ENCODE measurements at regions not wholly inside any gene's neighbourhood (a gene's known extent, or its start where the extent isn't known, plus 50 kb on each side); places are given as distances from the start of the nearest gene placed in this dataset.
A peak's percentile ranks its signal among the peaks of the same experiment; 100 is the strongest.

DNA sequence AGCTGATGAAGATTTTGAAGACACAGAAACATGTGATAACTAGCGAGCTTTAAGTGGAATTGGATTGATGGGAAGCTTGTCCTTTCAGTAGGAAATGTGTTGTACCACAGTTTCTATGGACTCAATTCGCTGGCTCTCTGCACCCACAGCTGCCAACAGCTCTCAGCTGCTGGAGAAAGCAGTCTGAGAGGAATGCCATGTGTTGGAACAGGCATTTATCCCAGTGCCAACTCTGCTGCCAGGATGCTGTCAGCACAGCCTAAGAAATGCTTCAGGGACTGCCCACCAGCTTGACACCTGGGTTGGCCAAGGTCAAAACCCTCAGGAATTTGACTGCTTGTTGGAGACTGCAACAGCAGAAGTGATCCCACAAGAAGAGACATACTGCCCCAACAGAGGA, 193.0 kb upstream of the THSD7B start:
- no peak for DNase-seq (ENCODE audit: low read depth in 2 of 2)

DNA sequence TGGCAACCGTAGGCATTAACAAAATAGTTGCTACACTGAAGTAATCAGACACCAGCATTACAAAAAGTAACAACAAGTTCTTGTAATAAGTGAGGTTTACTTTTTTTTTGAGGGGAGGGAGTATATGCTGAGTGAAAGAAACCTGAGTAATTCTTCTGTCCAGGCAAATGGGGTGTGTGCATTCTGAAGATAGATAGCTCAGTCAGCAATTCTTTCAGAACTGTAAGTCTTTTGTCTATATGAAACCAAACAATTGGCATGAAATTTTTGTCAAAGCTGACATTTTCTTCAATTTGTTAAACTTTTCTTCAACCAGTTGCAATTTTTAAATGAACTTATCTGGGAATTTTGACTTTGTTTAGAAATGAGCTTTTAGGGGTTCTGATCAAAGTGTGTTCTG, 208.1 kb upstream of the THSD7B start:
- DNase-seq (ENCODE audit: low read depth in 2 of 2), result no peak

GRCh38 chr2:136550181-136550580, 215.2 kb upstream of the THSD7B start:
- no peak for DNase-seq (ENCODE audit: low read depth in 2 of 2)

DNA sequence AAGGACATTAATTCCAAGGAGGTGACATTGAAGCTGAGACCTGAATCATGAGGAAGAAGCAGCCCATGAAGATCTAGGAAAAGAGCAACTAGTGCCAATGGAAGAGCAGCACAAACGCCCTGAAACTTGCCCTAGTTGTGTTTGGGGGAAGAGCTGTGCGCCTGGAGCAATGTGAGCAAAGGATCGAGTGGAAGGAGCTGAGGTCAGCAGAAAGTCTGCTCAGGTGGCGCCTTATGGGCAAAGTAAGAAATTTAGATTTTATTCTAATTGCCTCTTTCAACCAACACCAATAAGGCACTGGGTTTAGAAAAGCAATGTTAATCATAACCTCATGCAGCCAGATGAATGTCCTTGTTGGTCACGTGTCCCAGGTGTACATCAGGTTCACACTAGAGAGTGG, 226.0 kb upstream of the THSD7B start:
- no peak for DNase-seq (ENCODE audit: low read depth in 2 of 2)

- DNase-seq (ENCODE audit: low read depth in 2 of 2), result no peak
Measured at GRCh38 chr2:136538489-136538888, 226.9 kb upstream of the THSD7B start.

DNA sequence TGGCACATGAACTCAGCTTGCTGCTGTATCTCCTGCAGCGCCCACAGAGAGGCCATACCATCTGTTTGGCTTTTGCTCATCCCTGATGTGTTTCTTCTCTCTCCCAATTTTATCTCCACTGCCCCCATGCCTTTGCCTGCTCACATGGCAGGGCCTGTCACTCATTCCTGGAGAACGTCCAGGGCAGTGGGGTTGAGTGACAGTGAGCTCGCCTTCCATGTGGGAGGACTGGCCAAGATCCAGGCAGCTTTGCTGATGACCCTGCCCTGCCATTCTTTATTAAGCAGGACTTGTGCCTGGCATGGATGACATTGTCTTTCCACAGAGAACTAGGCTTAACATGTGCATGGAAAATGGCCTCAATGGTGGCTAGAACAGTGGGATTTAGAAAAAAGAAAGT, 230.5 kb upstream of the THSD7B start:
- DNase-seq (ENCODE audit: low read depth in 2 of 2), result no peak

DNA sequence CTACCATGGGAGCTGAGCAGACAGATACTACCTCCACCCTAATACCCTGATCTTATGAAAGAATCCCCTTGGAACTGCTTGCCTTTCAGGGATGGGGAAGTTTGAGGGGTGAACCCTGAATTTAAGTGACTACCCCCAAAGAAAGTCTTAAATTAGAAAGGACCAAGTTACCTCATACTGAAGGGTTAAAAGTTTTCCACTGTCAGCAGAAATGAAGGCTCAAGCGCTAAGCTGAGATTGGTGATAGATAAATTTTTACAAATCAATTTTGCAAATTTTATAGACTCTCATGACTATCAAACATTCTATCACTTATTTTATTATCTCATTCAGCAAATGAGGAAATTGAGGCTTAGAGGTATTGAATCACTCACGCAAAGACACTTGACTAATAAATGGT, 233.2 kb upstream of the THSD7B start:
- no peak for DNase-seq (ENCODE audit: low read depth in 2 of 2)

- DNase-seq (ENCODE audit: low read depth in 2 of 2), result no peak
Measured at GRCh38 chr2:136531731-136532130, 233.6 kb upstream of the THSD7B start.

DNA sequence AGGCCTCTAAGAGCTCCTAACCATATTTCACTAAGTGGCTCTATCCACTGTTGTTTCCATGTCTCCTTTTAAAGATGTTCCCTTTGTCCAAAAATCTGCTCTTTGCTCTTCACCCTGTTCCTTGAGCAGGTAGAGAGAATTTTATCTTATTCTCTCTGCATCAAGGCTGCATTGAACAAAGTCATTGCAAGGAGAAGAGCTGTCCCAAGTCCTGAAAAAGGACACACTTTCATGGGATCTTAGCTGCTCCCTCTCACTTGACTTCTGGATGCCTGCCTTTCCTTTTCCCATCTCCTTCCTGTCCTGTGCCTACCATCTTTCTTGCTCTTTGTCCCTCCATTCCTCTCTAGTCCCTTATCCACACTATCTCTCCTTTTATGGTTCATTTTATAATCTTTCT, 235.2 kb upstream of the THSD7B start:
- DNase-seq (ENCODE audit: low read depth in 2 of 2), result no peak

- peak; percentile 0 to 7 for DNase-seq (ENCODE audit: low read depth in 2 of 2)
Measured at GRCh38 chr2:136527560-136527959, 237.8 kb upstream of the THSD7B start.

DNA sequence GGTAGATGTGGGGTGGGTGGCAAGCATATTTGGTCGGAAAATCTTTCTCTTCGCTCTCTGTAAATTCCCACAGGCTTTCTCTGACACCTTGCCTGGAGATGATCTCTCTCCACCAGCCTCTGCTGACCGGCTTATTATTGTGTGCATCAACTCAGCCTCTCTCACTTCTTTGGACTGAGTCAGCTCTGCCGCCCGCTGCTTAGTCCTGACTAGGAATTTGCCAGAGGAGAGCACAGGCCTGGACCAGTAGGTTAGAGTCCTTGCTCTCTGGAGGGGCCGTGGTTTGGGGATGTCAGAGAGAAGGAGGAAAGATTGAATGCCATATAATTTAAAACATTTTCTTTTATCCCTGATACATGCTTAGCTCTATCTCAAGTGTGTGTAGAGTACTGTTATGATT, 242.6 kb upstream of the THSD7B start:
- no peak for DNase-seq (ENCODE audit: low read depth in 2 of 2)

DNA sequence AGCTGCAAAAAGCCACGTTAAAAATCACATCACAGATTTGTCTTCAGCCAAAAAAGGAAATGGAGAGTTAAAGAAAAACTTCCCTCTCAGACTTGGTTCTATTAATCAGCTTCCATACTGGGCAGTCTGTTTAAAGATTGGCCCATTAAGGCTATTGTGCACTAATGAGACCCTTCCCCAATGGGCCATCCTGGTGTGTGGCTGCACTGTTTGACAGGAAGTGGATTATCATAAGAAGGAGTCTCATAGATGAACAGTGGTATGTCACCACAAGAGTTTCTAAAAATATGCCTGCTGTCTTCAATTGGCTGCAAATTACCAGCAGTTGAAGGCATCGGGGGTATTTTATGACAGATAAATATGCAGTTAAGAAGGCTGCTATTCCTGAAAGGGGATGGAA, 247.6 kb upstream of the THSD7B start:
- no peak for DNase-seq (ENCODE audit: low read depth in 2 of 2)

- no peak for DNase-seq (ENCODE audit: low read depth in 2 of 2)
Measured at GRCh38 chr2:136510244-136510643, 255.1 kb upstream of the THSD7B start.

GRCh38 chr2:136505462-136505861, 259.9 kb upstream of the THSD7B start:
- DNase-seq (ENCODE audit: low read depth in 2 of 2), result no peak

- no peak for DNase-seq (ENCODE audit: low read depth in 2 of 2)
Measured at GRCh38 chr2:136502660-136503059, 262.7 kb upstream of the THSD7B start.

DNA sequence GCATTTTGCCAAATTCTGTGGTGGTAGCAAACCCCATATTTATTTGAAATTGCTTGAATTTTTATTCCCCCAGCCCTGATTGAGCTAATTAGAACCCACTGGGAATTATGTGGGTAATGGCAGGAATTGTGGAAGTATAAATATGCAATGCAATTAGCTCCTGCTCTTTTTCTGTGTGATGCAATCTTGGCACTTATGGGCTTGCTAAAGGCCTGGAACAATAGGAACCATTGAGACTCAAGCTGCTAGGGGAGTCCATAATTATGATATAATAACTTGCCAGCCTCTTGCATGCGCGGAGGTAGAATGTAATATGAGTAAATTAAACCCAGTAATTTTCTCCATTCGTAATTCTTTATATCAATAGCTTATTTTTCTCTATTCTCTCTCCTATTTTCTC, 267.6 kb upstream of the THSD7B start:
- no peak for DNase-seq (ENCODE audit: low read depth in 2 of 2)

GRCh38 chr2:136496966-136497365, 268.4 kb upstream of the THSD7B start:
- no peak for DNase-seq (ENCODE audit: low read depth in 2 of 2)

DNA sequence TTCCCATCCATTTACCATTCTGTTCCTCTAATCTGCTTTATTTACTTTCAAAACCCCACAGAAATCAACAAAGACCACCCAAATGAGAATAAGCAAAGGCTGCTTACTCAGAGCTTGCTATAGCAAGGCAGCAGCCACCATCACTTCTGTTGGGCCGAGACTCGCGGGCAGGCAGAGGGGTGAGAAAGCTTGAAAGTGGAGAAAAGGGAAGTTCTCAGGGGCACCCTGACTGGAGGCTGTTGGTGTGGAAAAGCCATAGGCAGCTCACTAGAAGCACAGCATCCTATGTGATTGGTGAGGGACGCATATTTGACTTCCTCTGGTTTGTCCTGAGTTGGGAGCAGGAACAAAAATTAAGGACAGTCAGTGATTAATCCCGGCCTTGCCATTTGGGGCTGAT, 269.7 kb upstream of the THSD7B start:
- DNase-seq (ENCODE audit: low read depth in 2 of 2), result no peak

GRCh38 chr2:136492901-136493300, 272.4 kb upstream of the THSD7B start:
- no peak for DNase-seq (ENCODE audit: low read depth in 2 of 2)

GRCh38 chr2:136490100-136490499, 275.2 kb upstream of the THSD7B start:
- DNase-seq (ENCODE audit: low read depth in 2 of 2), result no peak

DNA sequence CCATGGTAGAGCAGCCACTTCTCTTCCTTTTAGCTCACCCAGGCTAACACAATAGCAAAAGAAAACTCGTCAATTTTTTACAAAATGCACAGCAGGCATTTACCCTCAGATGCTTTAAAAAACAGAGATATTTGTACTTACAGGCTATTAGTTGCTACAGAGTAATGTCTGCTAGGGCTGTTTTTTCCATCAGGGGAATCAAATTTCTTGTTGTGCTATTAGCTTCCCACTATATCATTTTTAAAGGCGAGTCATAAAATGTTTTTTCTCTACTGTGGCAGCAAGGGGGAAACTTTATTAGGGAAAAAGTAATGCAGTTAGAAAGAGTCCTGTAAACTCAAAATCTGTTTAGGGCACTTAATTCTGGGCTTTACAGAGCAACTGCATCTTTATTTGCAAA, 277.9 kb upstream of the THSD7B start:
- DNase-seq (ENCODE audit: low read depth in 2 of 2), result no peak

- no peak for DNase-seq (ENCODE audit: low read depth in 2 of 2)
Measured at GRCh38 chr2:136486115-136486514, 279.2 kb upstream of the THSD7B start.

- DNase-seq (ENCODE audit: low read depth in 2 of 2), result no peak
Measured at GRCh38 chr2:136482966-136483365, 282.4 kb upstream of the THSD7B start.

GRCh38 chr2:136482006-136482405, 283.3 kb upstream of the THSD7B start:
- no peak for DNase-seq (ENCODE audit: low read depth in 2 of 2)

- no peak for DNase-seq (ENCODE audit: low read depth in 2 of 2)
Measured at GRCh38 chr2:136479696-136480095, 285.6 kb upstream of the THSD7B start.
